ENCODE measurements at regions not wholly inside any gene's neighbourhood (a gene's known extent, or its start where the extent isn't known, plus 50 kb on each side); places are given as distances from the start of the nearest gene placed in this dataset.

GRCh38 chr1:208628022-208628914, 384.1 kb upstream of the PLXNA2 start:
- TF ChIP-seq FOXM1 (IDR thresholded peaks at IDR 0.05; ENCODE audit: borderline replicate concordance), result no peak
- no peak for TF ChIP-seq TARDBP (IDR thresholded peaks at IDR 0.05)
- TF ChIP-seq NFRKB (IDR thresholded peaks at IDR 0.05), result no peak
- TF ChIP-seq BHLHE40 (IDR thresholded peaks at IDR 0.05; ENCODE audit: borderline replicate concordance), result no peak
- no peak for TF ChIP-seq ARNT (IDR thresholded peaks at IDR 0.05)
- no peak for TF ChIP-seq HDGF (IDR thresholded peaks at IDR 0.05; ENCODE audit: borderline replicate concordance)
- TF ChIP-seq FOXK2 (IDR thresholded peaks at IDR 0.05), result no peak
- no peak for TF ChIP-seq SUZ12 (IDR thresholded peaks at IDR 0.05)
- TF ChIP-seq ELF4 (IDR thresholded peaks at IDR 0.05), result no peak
- TF ChIP-seq ZNF384 (IDR thresholded peaks at IDR 0.05), result no peak
- no peak for TF ChIP-seq CTBP1 (IDR thresholded peaks at IDR 0.05; ENCODE audit: borderline replicate concordance)
- TF ChIP-seq LEF1 (IDR thresholded peaks at IDR 0.05; ENCODE audit: borderline replicate concordance), result no peak
- no peak for TF ChIP-seq PKNOX1 (IDR thresholded peaks at IDR 0.05)
- DNase-seq (ENCODE audit: extremely low spot score), result no peak
- ChIA-PET CTCF (no interaction called here), POLR2A (no interaction called here)

GRCh38 chr1:208631092-208631491, 386.9 kb upstream of the PLXNA2 start:
- TF ChIP-seq FOXK2 (IDR thresholded peaks at IDR 0.05), result no peak
- TF ChIP-seq TARDBP (IDR thresholded peaks at IDR 0.05), result no peak
- TF ChIP-seq CTBP1 (IDR thresholded peaks at IDR 0.05; ENCODE audit: borderline replicate concordance), result no peak
- no peak for TF ChIP-seq FOXM1 (IDR thresholded peaks at IDR 0.05; ENCODE audit: borderline replicate concordance)
- TF ChIP-seq PKNOX1 (IDR thresholded peaks at IDR 0.05), result no peak
- no peak for TF ChIP-seq NFRKB (IDR thresholded peaks at IDR 0.05)
- TF ChIP-seq LEF1 (IDR thresholded peaks at IDR 0.05; ENCODE audit: borderline replicate concordance), result no peak
- no peak for TF ChIP-seq BHLHE40 (IDR thresholded peaks at IDR 0.05; ENCODE audit: borderline replicate concordance)
- TF ChIP-seq ELF4 (IDR thresholded peaks at IDR 0.05), result no peak
- no peak for TF ChIP-seq SP1 (IDR thresholded peaks at IDR 0.05)
- TF ChIP-seq FOXA1 (IDR thresholded peaks at IDR 0.05), result no peak
- TF ChIP-seq SUZ12 (IDR thresholded peaks at IDR 0.05), result no peak
- TF ChIP-seq L3MBTL2 (conservative IDR thresholded peaks at IDR 0.05), result no peak
- TF ChIP-seq ZNF384 (IDR thresholded peaks at IDR 0.05), result no peak
- no peak for TF ChIP-seq HDGF (IDR thresholded peaks at IDR 0.05; ENCODE audit: borderline replicate concordance)
- CTCF ChIA-PET, result no interaction called here
- POLR2A ChIA-PET, result no interaction called here
- no peak for DNase-seq (ENCODE audit: extremely low spot score)

- POLR2A ChIA-PET, result no interaction called here
- DNase-seq (ENCODE audit: extremely low spot score), result no peak
- CTCF ChIA-PET, result no interaction called here
- no peak for TF ChIP-seq LEF1 (IDR thresholded peaks at IDR 0.05; ENCODE audit: borderline replicate concordance)
- TF ChIP-seq FOXK2 (IDR thresholded peaks at IDR 0.05), result no peak
- TF ChIP-seq TARDBP (IDR thresholded peaks at IDR 0.05), result no peak
- TF ChIP-seq HDGF (IDR thresholded peaks at IDR 0.05; ENCODE audit: borderline replicate concordance), result no peak
- no peak for TF ChIP-seq BHLHE40 (IDR thresholded peaks at IDR 0.05; ENCODE audit: borderline replicate concordance)
- no peak for TF ChIP-seq FOXM1 (IDR thresholded peaks at IDR 0.05; ENCODE audit: borderline replicate concordance)
- TF ChIP-seq PKNOX1 (IDR thresholded peaks at IDR 0.05), result no peak
- no peak for TF ChIP-seq NFRKB (IDR thresholded peaks at IDR 0.05)
- no peak for TF ChIP-seq L3MBTL2 (conservative IDR thresholded peaks at IDR 0.05)
- no peak for TF ChIP-seq ZNF384 (IDR thresholded peaks at IDR 0.05)
- no peak for TF ChIP-seq SP1 (IDR thresholded peaks at IDR 0.05)
- no peak for TF ChIP-seq CTBP1 (IDR thresholded peaks at IDR 0.05; ENCODE audit: borderline replicate concordance)
- no peak for TF ChIP-seq SUZ12 (IDR thresholded peaks at IDR 0.05)
- no peak for TF ChIP-seq ELF4 (IDR thresholded peaks at IDR 0.05)
Observed at GRCh38 chr1:208631506-208631905, 387.3 kb upstream of the PLXNA2 start.

GRCh38 chr1:208634346-208635140, 390.4 kb upstream of the PLXNA2 start:
- DNase-seq (ENCODE audit: extremely low spot score), result no peak
- no peak for TF ChIP-seq ZNF384 (IDR thresholded peaks at IDR 0.05)
- no peak for TF ChIP-seq FOXK2 (IDR thresholded peaks at IDR 0.05)
- TF ChIP-seq ARNT (IDR thresholded peaks at IDR 0.05), result no peak
- CTCF ChIA-PET, result no interaction called here
- POLR2A ChIA-PET, result no interaction called here

- TF ChIP-seq FOXK2 (IDR thresholded peaks at IDR 0.05) (no peak), SP1 (IDR thresholded peaks at IDR 0.05) (no peak), ELF4 (IDR thresholded peaks at IDR 0.05) (no peak), ZNF384 (IDR thresholded peaks at IDR 0.05) (no peak), FOXA1 (IDR thresholded peaks at IDR 0.05) (no peak), SUZ12 (IDR thresholded peaks at IDR 0.05) (no peak)
- POLR2A ChIA-PET, result no interaction called here
- no peak for DNase-seq (ENCODE audit: extremely low spot score)
- CTCF ChIA-PET, result no interaction called here
Observed at GRCh38 chr1:208637181-208637580, 393.0 kb upstream of the PLXNA2 start.

- ChIA-PET CTCF (no interaction called here), POLR2A (no interaction called here)
- TF ChIP-seq TARDBP (IDR thresholded peaks at IDR 0.05) (no peak), FOXM1 (IDR thresholded peaks at IDR 0.05; ENCODE audit: borderline replicate concordance) (no peak), ARNT (IDR thresholded peaks at IDR 0.05) (no peak), LEF1 (IDR thresholded peaks at IDR 0.05; ENCODE audit: borderline replicate concordance) (no peak), SUZ12 (IDR thresholded peaks at IDR 0.05) (no peak), PKNOX1 (IDR thresholded peaks at IDR 0.05) (no peak), HDGF (IDR thresholded peaks at IDR 0.05; ENCODE audit: borderline replicate concordance) (no peak), NFRKB (IDR thresholded peaks at IDR 0.05) (no peak), SP1 (IDR thresholded peaks at IDR 0.05) (no peak), L3MBTL2 (conservative IDR thresholded peaks at IDR 0.05) (no peak), CTBP1 (IDR thresholded peaks at IDR 0.05; ENCODE audit: borderline replicate concordance) (no peak), FOXA1 (IDR thresholded peaks at IDR 0.05) (no peak)
- DNase-seq (ENCODE audit: extremely low spot score), result no peak
Observed at GRCh38 chr1:208639382-208639781, 395.2 kb upstream of the PLXNA2 start.
